HepG2 (cell line): ENCODE measurements at regions not wholly inside any gene's neighbourhood (a gene's known extent, or its start where the extent isn't known, plus 50 kb on each side); places are given as distances from the start of the nearest gene placed in this dataset.
A peak's percentile ranks its signal among the peaks of the same experiment; 100 is the strongest.

ENCODE experiments used
- AKAP8 ChIP-seq: sonication (generic); formaldehyde crosslinking; IDR thresholded peaks from 2 replicates; pipeline ENCODE4 v1.5.1; 2020; ENCODE audit warnings: mild to moderate bottlenecking, missing genetic modification reagents
- CREM ChIP-seq, 2 experiments: sonication (generic) in 1 of 2; formaldehyde crosslinking in 1 of 2; IDR thresholded peaks; 2 replicates each; pipeline versions ENCODE4 v1.4.0 to v1.6.1; 2016 to 2020; ENCODE audit warnings: antibody characterized with exemption in 1 of 2, mild to moderate bottlenecking in 1 of 2, missing genetic modification reagents in 1 of 2
- HMG20A ChIP-seq: IDR thresholded peaks from 2 replicates; pipeline ENCODE4 v1.6.1; 2016; ENCODE audit warnings: borderline replicate concordance
- HNRNPLL ChIP-seq: fragments of 200-400 bp; formaldehyde crosslinking; IDR thresholded peaks from 2 replicates; pipeline ENCODE4 v1.6.1; 2017; ENCODE audit warnings: mild to moderate bottlenecking, low read depth, low read length; ENCODE audit not compliant: poor library complexity, severe bottlenecking
- NCOA1 ChIP-seq: sonication (generic); formaldehyde crosslinking; IDR thresholded peaks from 2 replicates; pipeline ENCODE4 v1.9.0; 2021; ENCODE audit warnings: missing genetic modification reagents
- NKX3-1 ChIP-seq: sonication (generic); formaldehyde crosslinking; IDR thresholded peaks from 2 replicates; pipeline ENCODE4 v1.5.0; 2020; ENCODE audit warnings: missing genetic modification reagents
- PAWR ChIP-seq: sonication (generic); formaldehyde crosslinking; IDR thresholded peaks from 2 replicates; pipeline ENCODE4 v1.4.0; 2020; ENCODE audit warnings: missing genetic modification reagents, mild to moderate bottlenecking, borderline replicate concordance
- PTBP1 ChIP-seq: fragments of 200-400 bp; formaldehyde crosslinking; IDR thresholded peaks from 2 replicates; pipeline ENCODE4 v1.6.1; 2018; ENCODE audit warnings: low read length, low read depth; ENCODE audit not compliant: poor library complexity, severe bottlenecking
- RARA ChIP-seq: IDR thresholded peaks from 2 replicates; pipeline ENCODE4 v1.6.1; 2016; ENCODE audit warnings: missing genetic modification reagents, missing compliant biosample characterization
- SAP130 ChIP-seq: IDR thresholded peaks from 2 replicates; pipeline ENCODE4 v1.6.1; 2016; ENCODE audit warnings: low read depth
- TCF7L2 ChIP-seq: IDR thresholded peaks from 2 replicates; pipeline ENCODE4 v1.6.1; 2011; ENCODE audit warnings: mild to moderate bottlenecking, low read depth, low read length, moderate library complexity
- ZBTB1 ChIP-seq: sonication (generic); formaldehyde crosslinking; IDR thresholded peaks from 2 replicates; pipeline ENCODE4 v1.4.0; 2020; ENCODE audit warnings: missing genetic modification reagents, borderline replicate concordance
- ZFX ChIP-seq: sonication (generic); formaldehyde crosslinking; IDR thresholded peaks from 2 replicates; pipeline ENCODE4 v1.4.0; 2020; ENCODE audit warnings: mild to moderate bottlenecking, low read depth, missing genetic modification reagents, moderate library complexity
- ZMAT3 ChIP-seq: sonication (generic); formaldehyde crosslinking; conservative IDR thresholded peaks from 2 replicates; pipeline ENCODE4 v1.7.0; 2021; ENCODE audit warnings: missing genetic modification reagents
- ZNF142 ChIP-seq: sonication (generic); formaldehyde crosslinking; IDR thresholded peaks from 2 replicates; pipeline ENCODE4 v1.4.0; 2020; ENCODE audit warnings: missing genetic modification reagents
- ZNF225 ChIP-seq: sonication (generic); formaldehyde crosslinking; IDR thresholded peaks from 2 replicates; pipeline ENCODE4 v1.4.0; 2020; ENCODE audit warnings: mild to moderate bottlenecking, missing genetic modification reagents
- ZNF317 ChIP-seq: sonication (generic); formaldehyde crosslinking; IDR thresholded peaks from 2 replicates; pipeline ENCODE4 v1.5.0; 2020; ENCODE audit warnings: mild to moderate bottlenecking, missing genetic modification reagents
- ZNF33B ChIP-seq: sonication (generic); formaldehyde crosslinking; IDR thresholded peaks from 2 replicates; pipeline ENCODE4 v1.5.1; 2020; ENCODE audit warnings: mild to moderate bottlenecking, missing genetic modification reagents
- ZNF44 ChIP-seq: sonication (generic); formaldehyde crosslinking; IDR thresholded peaks from 2 replicates; pipeline ENCODE4 v1.5.1; 2020; ENCODE audit warnings: mild to moderate bottlenecking, missing genetic modification reagents
- ZNF460 ChIP-seq: sonication (generic); formaldehyde crosslinking; IDR thresholded peaks from 2 replicates; pipeline ENCODE4 v1.5.1; 2020; ENCODE audit warnings: missing genetic modification reagents, mild to moderate bottlenecking, borderline replicate concordance
- ZNF713 ChIP-seq: sonication (generic); formaldehyde crosslinking; IDR thresholded peaks from 2 replicates; pipeline ENCODE4 v1.4.0; 2020; ENCODE audit warnings: mild to moderate bottlenecking, missing genetic modification reagents
- ZNF841 ChIP-seq: sonication (generic); formaldehyde crosslinking; IDR thresholded peaks from 2 replicates; pipeline ENCODE4 v1.8.1; 2023; ENCODE audit warnings: missing genetic modification reagents, borderline replicate concordance
- ZSCAN20 ChIP-seq: sonication (generic); formaldehyde crosslinking; IDR thresholded peaks from 2 replicates; pipeline ENCODE4 v1.4.0; 2020; ENCODE audit warnings: missing genetic modification reagents, mild to moderate bottlenecking, borderline replicate concordance
- TF ChIP-seq, protein P1 (sequence below): sonication (generic); IDR thresholded peaks from 2 replicates; pipeline ENCODE4 v1.6.1; 2016; ENCODE audit warnings: low read depth, borderline replicate concordance
- TF ChIP-seq, protein P2 (sequence below): sonication (generic); formaldehyde crosslinking; IDR thresholded peaks from 2 replicates; pipeline ENCODE4 v1.5.0; 2020; ENCODE audit warnings: mild to moderate bottlenecking, missing genetic modification reagents

DNA sequence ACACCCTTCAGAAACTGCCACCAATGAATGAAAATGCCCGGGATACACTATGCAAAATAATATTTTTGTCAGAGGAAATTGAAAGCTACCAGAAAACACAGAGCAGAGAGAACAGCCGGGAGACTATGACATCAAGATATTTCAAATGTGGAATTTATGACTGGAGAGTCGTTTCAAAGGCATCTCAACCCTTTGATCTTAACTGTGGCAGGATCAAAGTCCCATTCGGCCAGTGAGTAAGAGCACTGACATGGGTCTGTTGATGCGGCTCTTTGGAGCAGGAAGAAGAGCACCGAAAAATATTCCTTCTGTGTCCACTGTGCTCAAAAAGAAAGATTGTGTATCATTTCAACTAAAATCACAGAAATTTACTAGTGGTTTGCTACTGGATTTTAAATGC is 201.9 kb downstream of the RFC3 start (continued):
- TF ChIP-seq ZNF142 (CRISPR knock-in tag) = no peak
- TF ChIP-seq ZBTB1 (CRISPR knock-in tag) = no peak
- no peak for TF ChIP-seq ZNF225
- peak; percentile 71 for TF ChIP-seq RARA (CRISPR knock-in tag)
- TF ChIP-seq HMG20A (CRISPR knock-in tag) = peak; percentile 90
- no peak for TF ChIP-seq PAWR
- TF ChIP-seq ZNF713 (CRISPR knock-in tag) = no peak
- TF ChIP-seq ZFX (CRISPR knock-in tag) = no peak
- no peak for TF ChIP-seq NKX3-1 (CRISPR knock-in tag)
- no peak for TF ChIP-seq ZMAT3 (CRISPR knock-in tag)
- TF ChIP-seq ZNF33B (CRISPR knock-in tag) = no peak
- TF ChIP-seq, protein P1, sequence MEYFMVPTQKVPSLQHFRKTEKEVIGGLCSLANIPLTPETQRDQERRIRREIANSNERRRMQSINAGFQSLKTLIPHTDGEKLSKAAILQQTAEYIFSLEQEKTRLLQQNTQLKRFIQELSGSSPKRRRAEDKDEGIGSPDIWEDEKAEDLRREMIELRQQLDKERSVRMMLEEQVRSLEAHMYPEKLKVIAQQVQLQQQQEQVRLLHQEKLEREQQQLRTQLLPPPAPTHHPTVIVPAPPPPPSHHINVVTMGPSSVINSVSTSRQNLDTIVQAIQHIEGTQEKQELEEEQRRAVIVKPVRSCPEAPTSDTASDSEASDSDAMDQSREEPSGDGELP = peak; percentile 36; the same call in 1 of the 2 replicates
- no peak for TF ChIP-seq HNRNPLL
- no peak for TF ChIP-seq PTBP1
- TF ChIP-seq ZNF44 = no peak
- TF ChIP-seq, protein P2, sequence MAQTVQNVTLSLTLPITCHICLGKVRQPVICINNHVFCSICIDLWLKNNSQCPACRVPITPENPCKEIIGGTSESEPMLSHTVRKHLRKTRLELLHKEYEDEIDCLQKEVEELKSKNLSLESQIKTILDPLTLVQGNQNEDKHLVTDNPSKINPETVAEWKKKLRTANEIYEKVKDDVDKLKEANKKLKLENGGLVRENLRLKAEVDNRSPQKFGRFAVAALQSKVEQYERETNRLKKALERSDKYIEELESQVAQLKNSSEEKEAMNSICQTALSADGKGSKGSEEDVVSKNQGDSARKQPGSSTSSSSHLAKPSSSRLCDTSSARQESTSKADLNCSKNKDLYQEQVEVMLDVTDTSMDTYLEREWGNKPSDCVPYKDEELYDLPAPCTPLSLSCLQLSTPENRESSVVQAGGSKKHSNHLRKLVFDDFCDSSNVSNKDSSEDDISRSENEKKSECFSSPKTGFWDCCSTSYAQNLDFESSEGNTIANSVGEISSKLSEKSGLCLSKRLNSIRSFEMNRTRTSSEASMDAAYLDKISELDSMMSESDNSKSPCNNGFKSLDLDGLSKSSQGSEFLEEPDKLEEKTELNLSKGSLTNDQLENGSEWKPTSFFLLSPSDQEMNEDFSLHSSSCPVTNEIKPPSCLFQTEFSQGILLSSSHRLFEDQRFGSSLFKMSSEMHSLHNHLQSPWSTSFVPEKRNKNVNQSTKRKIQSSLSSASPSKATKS (CRISPR knock-in tag) = no peak
- TF ChIP-seq AKAP8 (CRISPR knock-in tag) = no peak
- TF ChIP-seq SAP130 = peak; percentile 53
- no peak for TF ChIP-seq ZSCAN20 (CRISPR knock-in tag)
- no peak for TF ChIP-seq ZNF841 (CRISPR knock-in tag)
- no peak for TF ChIP-seq NCOA1 (CRISPR knock-in tag)
- TF ChIP-seq ZNF460 (CRISPR knock-in tag) = no peak
- peak; percentile 93 for TF ChIP-seq TCF7L2
- TF ChIP-seq CREM (IDR thresholded peaks at IDR 0.05) = peak; percentile 87
- no peak for TF ChIP-seq CREM (CRISPR knock-in tag; IDR thresholded peaks at IDR 0.05)
- TF ChIP-seq ZNF317 (CRISPR knock-in tag) = 0 out of 2 replicates have a peak, but pooled peaks have one; percentile 40
